Caco-2 (cell line): ENCODE measurements at regions not wholly inside any gene's neighbourhood (a gene's known extent, or its start where the extent isn't known, plus 50 kb on each side); places are given as distances from the start of the nearest gene placed in this dataset.
A peak's percentile ranks its signal among the peaks of the same experiment; 100 is the strongest.

Experiments
- BruUV-seq: library from RNA; stranded (reverse); fragments of 400-500 nt; replicated peaks from 2 replicates; lab custom pipeline; 2021; lab: Mats Ljungman, UMichigan
- CTCF ChIA-PET: fragments of 300-600 bp; sonication (Branson Sonifier 250); formaldehyde crosslinking; loops from one replicate; lab custom pipeline; 2022; ENCODE audit warnings: antibody characterized with exemption; lab: Charles Lee
- POLR2A ChIA-PET: fragments of 300-600 bp; sonication (Branson Sonifier 250); formaldehyde crosslinking; loops from one replicate; lab custom pipeline; 2022; ENCODE audit warnings: antibody characterized with exemption; lab: Charles Lee
- DNase-seq, 2 experiments: peaks; one replicate each; pipeline versions ENCODE4 v3.0.0 to v3.0.0-alpha.2; 2020 to 2022
- H3K27me3 ChIP-seq: replicated peaks from 2 replicates; pipeline ENCODE4 v1.6.0; 2011; ENCODE audit warnings: low read length; ENCODE audit not compliant: control insufficient read depth, insufficient read depth
- H3K36me3 ChIP-seq: 2 replicates; pipeline ENCODE4 v1.5.1; 2011; ENCODE audit warnings: low read length; ENCODE audit not compliant: control insufficient read depth, insufficient read depth
- H3K4me1 ChIP-seq: fragments of 250-450 bp; sonication (Bioruptor Pico); 2 replicates; pipeline ENCODE4 v1.5.1; 2020; ENCODE audit warnings: mild to moderate bottlenecking
- H3K4me3 ChIP-seq: 2 replicates; pipeline ENCODE4 v1.5.1; 2011; ENCODE audit warnings: low read depth, mild to moderate bottlenecking, control low read depth, low read length
- H3K9me3 ChIP-seq: fragments of 250-450 bp; sonication (Bioruptor Pico); 2 replicates; pipeline ENCODE4 v1.5.1; 2020; ENCODE audit warnings: mild to moderate bottlenecking, moderate library complexity
- H3K27ac Mint-ChIP-seq: one replicate; pipeline ENCODE4 v1.8.0; 2022; ENCODE audit warnings: mixed read lengths; ENCODE audit not compliant: unreplicated experiment
- H3K27me3 Mint-ChIP-seq: one replicate; pipeline ENCODE4 v1.8.0; 2022; ENCODE audit warnings: mixed read lengths; ENCODE audit not compliant: insufficient read depth, unreplicated experiment
- H3K36me3 Mint-ChIP-seq: one replicate; pipeline ENCODE4 v1.8.0; 2022; ENCODE audit warnings: mild to moderate bottlenecking, mixed read lengths; ENCODE audit not compliant: insufficient read depth, unreplicated experiment
- H3K4me1 Mint-ChIP-seq: one replicate; pipeline ENCODE4 v1.8.0; 2022; ENCODE audit warnings: low read depth, mixed read lengths; ENCODE audit not compliant: unreplicated experiment
- H3K4me3 Mint-ChIP-seq: one replicate; pipeline ENCODE4 v1.8.0; 2022; ENCODE audit warnings: mild to moderate bottlenecking, moderate library complexity, mixed read lengths; ENCODE audit not compliant: unreplicated experiment
- H3K9me3 Mint-ChIP-seq: one replicate; pipeline ENCODE4 v1.8.0; 2022; ENCODE audit warnings: mixed read lengths; ENCODE audit not compliant: unreplicated experiment
- intact Hi-C: fragments of 100-400 bp; cut with micrococcal nuclease; formaldehyde crosslinking; loops from one replicate; pipeline ENCODE4 v1.10.0; 2022; ENCODE audit not compliant: unreplicated experiment
- TF ChIP-seq, protein P1 (sequence below), 2 experiments: fragments of 200-600 bp in 1 of 2; IDR thresholded peaks; 1 replicate in 1 of 2; 2 replicates in 1 of 2; pipeline versions ENCODE4 v1.5.1 to v1.8.0; 2011 to 2022; ENCODE audit warnings: antibody characterized with exemption in 1 of 2, control low read depth in 1 of 2, inconsistent platforms in 1 of 2, low read depth in 1 of 2, low read length in 1 of 2, mild to moderate bottlenecking in 1 of 2, moderate library complexity in 1 of 2; ENCODE audit not compliant: insufficient read depth in 1 of 2, severe bottlenecking in 1 of 2, unreplicated experiment in 1 of 2

DNA sequence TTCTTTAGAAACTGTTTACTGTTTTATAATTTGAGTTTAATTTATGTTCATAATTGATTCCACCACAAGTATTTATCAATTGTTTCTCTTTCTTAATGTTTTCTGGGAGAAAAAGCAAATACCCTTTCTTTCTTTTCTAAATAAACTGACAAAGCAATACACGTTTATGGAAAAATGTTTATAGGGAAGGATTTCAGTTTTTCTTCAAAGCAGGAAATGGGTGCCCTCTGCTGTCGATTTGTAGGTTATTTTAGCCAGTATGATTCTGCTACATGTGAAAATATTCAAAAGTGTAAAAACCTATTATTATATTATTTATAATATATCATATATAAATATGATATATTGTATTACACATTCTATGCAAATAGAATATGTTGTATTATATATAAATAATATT lies 921.0 kb upstream of the ROBO1 start:
- Histone ChIP-seq H3K9me3 (no peaks in the 10 kb centered on the region), H3K4me3 (no peak overlapping the region), H3K4me1 (no peaks in the 10 kb centered on the region), H3K27me3 (no peaks in the 10 kb centered on the region), H3K36me3 (no peaks in the 10 kb centered on the region)
- Mint-ChIP-seq H3K36me3 (no peaks in the 10 kb centered on the region), H3K27me3 (no peaks in the 10 kb centered on the region), H3K4me3 (no peak overlapping the region), H3K9me3 (no peaks in the 10 kb centered on the region), H3K4me1 (no peaks in the 10 kb centered on the region), H3K27ac (no peak overlapping the region)
- ChIA-PET POLR2A (no interaction called here), CTCF (no interaction called here)
- peak in 1 of 2 experiments; percentile 19 for DNase-seq
- BruUV-seq, result no TSS peak
- TF ChIP-seq, protein P1, sequence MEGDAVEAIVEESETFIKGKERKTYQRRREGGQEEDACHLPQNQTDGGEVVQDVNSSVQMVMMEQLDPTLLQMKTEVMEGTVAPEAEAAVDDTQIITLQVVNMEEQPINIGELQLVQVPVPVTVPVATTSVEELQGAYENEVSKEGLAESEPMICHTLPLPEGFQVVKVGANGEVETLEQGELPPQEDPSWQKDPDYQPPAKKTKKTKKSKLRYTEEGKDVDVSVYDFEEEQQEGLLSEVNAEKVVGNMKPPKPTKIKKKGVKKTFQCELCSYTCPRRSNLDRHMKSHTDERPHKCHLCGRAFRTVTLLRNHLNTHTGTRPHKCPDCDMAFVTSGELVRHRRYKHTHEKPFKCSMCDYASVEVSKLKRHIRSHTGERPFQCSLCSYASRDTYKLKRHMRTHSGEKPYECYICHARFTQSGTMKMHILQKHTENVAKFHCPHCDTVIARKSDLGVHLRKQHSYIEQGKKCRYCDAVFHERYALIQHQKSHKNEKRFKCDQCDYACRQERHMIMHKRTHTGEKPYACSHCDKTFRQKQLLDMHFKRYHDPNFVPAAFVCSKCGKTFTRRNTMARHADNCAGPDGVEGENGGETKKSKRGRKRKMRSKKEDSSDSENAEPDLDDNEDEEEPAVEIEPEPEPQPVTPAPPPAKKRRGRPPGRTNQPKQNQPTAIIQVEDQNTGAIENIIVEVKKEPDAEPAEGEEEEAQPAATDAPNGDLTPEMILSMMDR (IDR thresholded peaks at IDR 0.05; ENCODE audit: insufficient read depth in 1 of 2, low read depth in 1 of 2, low read length in 1 of 2, severe bottlenecking in 1 of 2, unreplicated experiment in 1 of 2), result peak; percentile 30 to 48
- intact Hi-C loops, result loop anchor here (1.0 to 5.0 kb wide), 3 partner anchors 83 to 1167 kb away; no protein-coding TSS in a partner anchor

DNA sequence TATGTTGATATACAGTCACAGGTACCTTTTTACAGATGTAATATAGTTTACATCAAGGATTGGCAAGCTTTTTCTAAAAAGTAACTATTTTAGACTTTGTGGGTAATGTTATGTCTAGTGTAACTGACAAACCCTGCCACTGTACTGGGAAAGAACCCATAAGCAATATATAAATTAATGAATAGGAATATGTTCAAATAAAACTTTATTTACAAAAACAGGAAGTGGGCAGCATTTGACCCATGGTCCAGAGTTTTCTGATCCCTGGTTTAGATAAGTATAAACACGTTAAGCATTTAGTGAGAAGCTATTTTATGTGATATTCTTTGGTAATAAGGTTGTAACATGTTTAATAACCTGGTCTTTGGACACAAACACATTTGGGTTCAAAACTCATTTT lies 915.2 kb upstream of the ROBO1 start:
- Histone ChIP-seq H3K27me3 (no peaks in the 10 kb centered on the region), H3K9me3 (no peaks in the 10 kb centered on the region), H3K4me1 (no peaks in the 10 kb centered on the region), H3K4me3 (no peak overlapping the region), H3K36me3 (no peaks in the 10 kb centered on the region)
- no peak overlapping the region for H3K27ac Mint-ChIP-seq
- ChIA-PET POLR2A (no interaction called here), CTCF (no interaction called here)
- H3K4me3 Mint-ChIP-seq, result no peak overlapping the region
- no peaks in the 10 kb centered on the region for H3K36me3 Mint-ChIP-seq
- no peak for DNase-seq
- TF ChIP-seq, protein P1 (IDR thresholded peaks at IDR 0.05; ENCODE audit: insufficient read depth in 1 of 2, low read depth in 1 of 2, low read length in 1 of 2, severe bottlenecking in 1 of 2, unreplicated experiment in 1 of 2), result no peak
- no peaks in the 10 kb centered on the region for H3K4me1 Mint-ChIP-seq
- BruUV-seq, result no TSS peak
- intact Hi-C loops, result no loop called here
- H3K9me3 Mint-ChIP-seq, result no peaks in the 10 kb centered on the region
- H3K27me3 Mint-ChIP-seq, result no peaks in the 10 kb centered on the region

DNA sequence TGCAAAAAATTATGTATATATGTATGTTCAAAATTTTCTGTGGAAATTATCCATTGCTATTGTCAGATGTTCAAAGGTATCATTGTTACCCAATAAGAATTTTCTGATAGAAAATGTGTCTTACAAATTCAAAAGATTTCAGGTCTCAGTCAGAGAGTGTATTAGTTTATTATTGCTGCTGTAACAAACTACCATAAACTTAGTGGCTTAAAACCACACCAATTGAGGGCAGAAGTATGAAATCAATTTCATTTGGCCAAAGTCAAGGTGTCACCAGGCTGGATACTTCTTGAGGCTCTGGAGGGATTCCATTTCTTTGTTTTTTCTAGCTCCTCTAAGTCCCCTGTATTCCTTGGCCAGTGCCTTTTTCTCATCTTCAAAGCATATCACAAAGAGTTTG lies 914.4 kb upstream of the ROBO1 start:
- no peak for DNase-seq
- Mint-ChIP-seq H3K4me1 (no peaks in the 10 kb centered on the region), H3K9me3 (no peaks in the 10 kb centered on the region), H3K27me3 (no peaks in the 10 kb centered on the region), H3K4me3 (no peak overlapping the region), H3K36me3 (no peaks in the 10 kb centered on the region), H3K27ac (no peak overlapping the region)
- H3K4me1 ChIP-seq, result no peaks in the 10 kb centered on the region
- H3K9me3 ChIP-seq, result no peaks in the 10 kb centered on the region
- POLR2A ChIA-PET, result no interaction called here
- TF ChIP-seq, protein P1 (IDR thresholded peaks at IDR 0.05; ENCODE audit: insufficient read depth in 1 of 2, low read depth in 1 of 2, low read length in 1 of 2, severe bottlenecking in 1 of 2, unreplicated experiment in 1 of 2), result no peak
- BruUV-seq, result no TSS peak
- no peaks in the 10 kb centered on the region for H3K27me3 ChIP-seq
- no peak overlapping the region for H3K4me3 ChIP-seq
- intact Hi-C loops, result no loop called here
- CTCF ChIA-PET, result no interaction called here
- no peaks in the 10 kb centered on the region for H3K36me3 ChIP-seq
